ENCODE measurements at regions not wholly inside any gene's neighbourhood (a gene's known extent, or its start where the extent isn't known, plus 50 kb on each side); places are given as distances from the start of the nearest gene placed in this dataset.

DNA sequence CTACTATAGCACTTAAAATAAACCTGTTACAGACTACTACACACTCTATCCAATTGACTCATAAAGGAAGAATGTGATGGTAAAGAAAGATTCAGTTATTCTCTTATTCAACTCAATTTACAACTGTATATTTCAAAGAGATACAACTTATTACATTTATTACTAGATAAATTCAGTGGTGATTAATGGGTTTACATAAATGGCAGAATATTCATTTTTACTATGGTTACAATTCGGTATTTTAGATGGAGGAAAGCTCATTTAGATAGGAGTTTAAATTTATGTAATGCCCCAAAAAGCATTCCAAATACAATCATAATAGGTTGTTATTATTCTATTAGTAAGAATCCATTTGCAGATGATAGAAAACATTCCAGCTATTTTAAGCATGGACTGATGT, 439.1 kb upstream of the OPRM1 start:
- TF ChIP-seq RCOR1 (IDR thresholded peaks at IDR 0.05; ENCODE audit: insufficient replicate concordance, low read length) (no peak), FOS (IDR thresholded peaks at IDR 0.05; ENCODE audit: low read depth, low read length) (no peak), RFX5 (IDR thresholded peaks at IDR 0.05; ENCODE audit: low read depth, low read length) (no peak), POLR2A (IDR thresholded peaks at IDR 0.05; ENCODE audit: low read depth, low read length) (no peak), CEBPB (IDR thresholded peaks at IDR 0.05; ENCODE audit: low read depth, low read length) (no peak), RAD21 (IDR thresholded peaks at IDR 0.05; ENCODE audit: low read length) (no peak), MXI1 (IDR thresholded peaks at IDR 0.05; ENCODE audit: borderline replicate concordance, low read depth, low read length) (no peak)
- TF ChIP-seq, protein P1, sequence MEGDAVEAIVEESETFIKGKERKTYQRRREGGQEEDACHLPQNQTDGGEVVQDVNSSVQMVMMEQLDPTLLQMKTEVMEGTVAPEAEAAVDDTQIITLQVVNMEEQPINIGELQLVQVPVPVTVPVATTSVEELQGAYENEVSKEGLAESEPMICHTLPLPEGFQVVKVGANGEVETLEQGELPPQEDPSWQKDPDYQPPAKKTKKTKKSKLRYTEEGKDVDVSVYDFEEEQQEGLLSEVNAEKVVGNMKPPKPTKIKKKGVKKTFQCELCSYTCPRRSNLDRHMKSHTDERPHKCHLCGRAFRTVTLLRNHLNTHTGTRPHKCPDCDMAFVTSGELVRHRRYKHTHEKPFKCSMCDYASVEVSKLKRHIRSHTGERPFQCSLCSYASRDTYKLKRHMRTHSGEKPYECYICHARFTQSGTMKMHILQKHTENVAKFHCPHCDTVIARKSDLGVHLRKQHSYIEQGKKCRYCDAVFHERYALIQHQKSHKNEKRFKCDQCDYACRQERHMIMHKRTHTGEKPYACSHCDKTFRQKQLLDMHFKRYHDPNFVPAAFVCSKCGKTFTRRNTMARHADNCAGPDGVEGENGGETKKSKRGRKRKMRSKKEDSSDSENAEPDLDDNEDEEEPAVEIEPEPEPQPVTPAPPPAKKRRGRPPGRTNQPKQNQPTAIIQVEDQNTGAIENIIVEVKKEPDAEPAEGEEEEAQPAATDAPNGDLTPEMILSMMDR (conservative IDR thresholded peaks at IDR 0.05; ENCODE audit: low read depth, low read length): no peak
